ENCODE measurements at regions not wholly inside any gene's neighbourhood (a gene's known extent, or its start where the extent isn't known, plus 50 kb on each side); places are given as distances from the start of the nearest gene placed in this dataset.

DNA sequence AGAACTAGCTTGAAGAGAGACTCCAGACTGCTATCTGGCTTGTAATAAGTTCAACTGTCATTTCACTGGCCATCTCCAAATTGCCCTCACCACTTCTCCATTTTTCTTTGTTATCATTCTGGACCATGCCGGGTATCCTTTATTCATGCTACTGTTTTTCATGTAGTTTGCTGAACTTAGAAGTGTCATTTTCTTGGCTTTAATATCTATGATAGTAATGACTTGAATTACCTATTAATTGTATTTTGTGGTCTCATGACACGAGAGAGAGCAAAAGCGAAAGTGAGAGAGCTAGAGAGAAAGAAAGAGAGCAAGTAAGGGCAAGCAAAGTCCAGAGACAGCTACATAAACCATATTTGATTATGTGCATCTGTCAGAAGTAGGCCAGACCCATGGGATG lies 184.9 kb upstream of the ATP1B1 start:
- no peak for DNase-seq

DNA sequence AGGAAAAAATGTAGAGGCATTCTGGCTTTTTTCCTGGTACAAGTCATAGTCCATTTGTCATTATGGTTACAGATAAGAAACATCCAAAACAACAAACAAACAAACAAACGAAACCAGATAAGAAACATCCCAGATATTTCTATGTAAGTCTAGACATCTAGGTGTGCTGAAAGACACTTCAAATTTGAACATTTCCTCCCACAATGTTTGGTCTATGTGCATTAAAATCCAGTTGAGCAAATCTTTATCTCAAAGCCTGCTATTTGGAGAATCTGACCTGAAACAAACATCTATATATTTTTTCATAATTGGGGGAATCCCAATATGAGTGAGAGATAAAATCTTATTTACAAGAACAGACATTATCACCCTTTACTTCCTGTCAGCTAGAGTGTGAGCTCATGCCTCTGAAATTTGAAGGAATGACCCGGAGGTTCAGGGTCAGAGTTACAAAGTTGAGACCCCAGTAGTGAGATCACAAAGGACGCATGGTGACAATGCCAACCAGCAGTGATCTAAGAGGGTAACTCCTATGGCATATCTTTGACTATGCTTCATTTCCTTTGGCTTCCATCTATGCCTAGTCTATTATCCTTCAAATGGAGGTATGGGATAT lies 182.9 kb upstream of the ATP1B1 start:
- no peak for DNase-seq

DNA sequence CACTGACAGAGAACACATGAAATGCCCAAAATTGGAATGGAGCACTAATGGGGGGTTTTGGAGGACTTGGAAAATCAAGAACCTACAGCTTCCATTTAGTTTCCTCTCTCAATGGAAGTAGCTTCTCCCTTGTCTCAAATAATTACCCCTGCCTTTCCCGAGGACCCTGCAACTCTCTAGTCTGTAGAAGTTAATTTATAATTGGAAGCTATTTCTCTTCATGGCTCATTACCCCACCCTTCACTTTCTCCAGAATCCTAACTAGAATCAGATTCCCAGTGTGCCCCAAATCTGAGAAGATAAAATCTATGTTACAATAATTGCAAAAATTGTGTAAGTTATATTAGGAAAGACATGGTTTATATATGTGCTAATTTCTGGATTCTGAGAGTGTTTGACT lies 181.5 kb upstream of the ATP1B1 start:
- no peak for DNase-seq

DNA sequence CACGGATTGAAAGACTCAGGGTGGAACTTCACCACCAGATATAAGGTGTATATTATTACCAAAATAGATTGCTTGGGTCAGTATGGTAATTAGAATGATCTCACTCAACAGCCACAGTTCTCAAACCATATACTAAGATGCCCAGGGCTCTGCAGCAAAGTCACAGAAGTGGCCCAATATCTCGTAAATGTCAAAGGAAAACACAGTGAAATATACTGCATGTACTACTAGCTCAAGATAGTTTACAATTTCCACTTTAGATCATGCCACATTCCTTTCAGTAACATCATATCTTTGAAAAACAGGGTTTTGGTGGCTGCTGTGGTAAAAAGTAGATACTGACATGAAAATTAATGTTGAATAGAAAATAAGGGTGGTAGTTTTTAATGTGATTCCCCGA lies 180.3 kb upstream of the ATP1B1 start:
- DNase-seq: no peak

DNA sequence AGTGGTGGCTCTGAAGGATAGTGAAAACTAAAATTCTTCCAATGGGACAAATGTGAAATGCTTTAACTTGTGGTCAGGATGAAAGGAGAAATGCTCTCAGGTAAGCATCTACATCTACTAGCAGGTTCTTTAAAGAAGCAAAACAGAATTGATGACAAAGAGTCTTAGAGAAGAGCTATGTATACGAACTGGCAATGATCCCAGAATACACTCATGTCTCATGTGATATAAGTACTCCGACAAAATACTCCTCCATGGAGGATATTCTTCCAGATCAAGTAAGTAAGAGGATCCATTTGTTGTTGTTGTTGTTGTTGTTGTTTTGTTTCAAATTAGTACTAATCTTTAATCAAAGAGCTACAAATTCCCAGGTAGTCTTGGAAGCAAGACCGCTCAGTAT lies 174.0 kb upstream of the ATP1B1 start:
- DNase-seq: no peak

DNA sequence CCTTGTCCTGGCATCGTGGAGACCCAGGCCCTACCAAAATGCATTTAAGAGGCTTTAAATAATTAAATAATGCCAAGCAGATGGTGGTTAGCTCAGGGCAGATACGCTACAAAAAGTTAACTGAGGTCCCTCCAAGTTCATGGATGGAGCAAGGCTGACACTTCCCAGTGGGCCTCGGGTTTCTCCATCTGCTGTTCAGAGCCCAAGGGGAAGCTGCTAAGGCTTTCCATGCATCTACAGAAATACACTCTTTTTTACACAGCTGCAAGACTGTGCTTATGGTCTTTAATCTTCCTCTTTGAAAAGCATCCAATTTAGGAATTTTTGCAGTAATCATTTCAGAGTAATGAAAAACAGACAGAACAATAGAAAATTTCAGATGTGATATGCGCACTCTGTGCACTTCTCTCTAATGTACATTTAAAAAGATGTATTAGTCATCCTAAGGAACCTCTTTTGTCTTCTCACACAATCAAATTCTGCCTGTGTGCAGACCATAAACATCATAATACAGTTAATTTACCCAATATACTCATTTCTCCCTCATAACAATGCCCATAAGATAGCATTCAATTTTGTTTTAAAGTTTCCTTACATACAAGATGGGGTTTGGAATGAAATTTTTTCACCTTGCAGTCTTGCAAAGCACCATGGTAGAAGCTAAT lies 173.2 kb upstream of the ATP1B1 start:
- DNase-seq: no peak

DNA sequence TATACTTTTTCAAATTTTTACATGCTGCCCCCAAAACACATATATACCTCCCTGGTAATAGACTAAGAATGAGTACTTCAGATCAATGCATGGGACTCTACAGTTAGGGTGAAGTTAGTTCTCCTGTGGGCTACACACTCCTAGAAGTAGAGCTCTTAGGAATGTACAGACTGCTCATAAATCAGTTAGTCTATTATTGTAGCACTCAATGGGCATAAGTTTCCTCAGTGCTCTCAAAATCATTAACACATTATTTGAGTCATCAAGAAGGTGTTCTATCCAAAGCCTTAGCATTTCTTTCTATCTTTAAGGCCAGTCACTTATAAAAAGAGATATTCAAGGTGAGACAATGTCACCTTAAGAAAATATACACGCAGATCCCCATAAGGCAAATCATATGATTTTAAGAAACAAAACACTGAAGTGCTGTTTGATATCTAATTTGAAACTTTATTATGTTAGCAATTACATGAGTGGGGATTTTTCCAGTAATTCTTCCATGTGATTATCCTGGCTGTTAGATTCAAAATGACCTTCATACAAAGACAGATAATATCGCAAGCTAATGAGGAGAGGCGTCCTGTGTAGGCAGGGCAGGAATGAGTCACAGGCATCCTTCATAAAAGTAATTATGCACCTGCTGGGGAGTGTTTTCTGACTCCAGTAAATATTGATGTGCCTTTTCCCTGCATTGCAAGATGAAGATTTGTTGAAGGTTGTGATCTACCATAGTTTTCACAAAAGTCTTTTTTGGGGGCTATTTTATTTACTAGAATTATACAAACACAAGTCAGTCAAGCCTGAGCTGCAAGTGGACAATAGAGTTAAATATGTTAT lies 167.2 kb upstream of the ATP1B1 start:
- DNase-seq: no peak

DNA sequence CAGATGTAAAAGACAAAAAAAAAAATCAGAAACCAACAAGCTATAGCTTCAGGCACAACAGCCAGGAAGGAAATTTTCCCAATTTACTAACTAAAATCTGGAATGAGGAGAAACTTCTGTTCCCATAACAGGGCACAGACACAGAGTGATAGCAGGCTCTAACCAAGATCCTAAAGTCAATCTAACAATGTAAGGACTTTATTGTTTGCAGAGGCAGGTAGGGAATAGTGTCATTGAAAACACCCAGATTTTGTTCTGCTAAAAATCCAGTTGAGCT lies 166.6 kb upstream of the ATP1B1 start:
- no peak for DNase-seq

DNA sequence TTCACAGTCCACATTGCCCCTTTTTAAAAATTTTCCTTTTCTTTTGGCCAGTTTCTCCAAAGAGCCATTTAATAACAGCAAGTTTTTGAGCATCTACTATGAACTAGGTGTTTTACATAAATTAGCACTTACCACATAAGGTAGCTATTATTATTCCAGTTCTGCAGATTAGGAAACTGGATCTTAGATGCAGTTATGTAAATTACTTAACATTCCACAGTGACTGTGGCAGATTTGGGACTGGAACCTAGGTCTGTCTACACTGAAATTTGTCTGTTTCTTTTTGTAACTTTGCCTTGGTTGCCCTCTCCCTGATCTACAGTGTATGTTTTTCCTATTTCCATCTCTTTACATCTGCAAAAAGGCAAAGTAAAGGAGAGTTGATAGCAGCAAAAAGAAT lies 164.8 kb upstream of the ATP1B1 start:
- no peak for DNase-seq

DNA sequence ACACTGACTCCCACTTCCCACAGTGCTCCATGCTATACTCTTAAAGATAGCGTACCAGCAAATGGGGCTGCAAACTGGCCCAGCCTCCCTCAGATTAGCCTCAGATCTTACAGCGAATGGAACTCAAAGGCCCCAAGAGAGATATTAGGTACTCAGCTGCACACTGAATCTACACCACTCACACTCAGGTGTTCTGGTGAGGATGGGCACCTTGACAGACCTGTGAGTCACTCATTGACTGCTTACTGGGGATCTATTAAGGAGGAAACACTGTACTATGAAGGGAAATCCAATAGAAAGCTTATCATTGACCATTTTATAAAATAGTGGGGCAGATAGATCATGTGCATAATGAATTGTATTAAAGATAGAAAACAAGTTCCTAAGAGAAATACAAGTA lies 164.3 kb upstream of the ATP1B1 start:
- DNase-seq: no peak

DNA sequence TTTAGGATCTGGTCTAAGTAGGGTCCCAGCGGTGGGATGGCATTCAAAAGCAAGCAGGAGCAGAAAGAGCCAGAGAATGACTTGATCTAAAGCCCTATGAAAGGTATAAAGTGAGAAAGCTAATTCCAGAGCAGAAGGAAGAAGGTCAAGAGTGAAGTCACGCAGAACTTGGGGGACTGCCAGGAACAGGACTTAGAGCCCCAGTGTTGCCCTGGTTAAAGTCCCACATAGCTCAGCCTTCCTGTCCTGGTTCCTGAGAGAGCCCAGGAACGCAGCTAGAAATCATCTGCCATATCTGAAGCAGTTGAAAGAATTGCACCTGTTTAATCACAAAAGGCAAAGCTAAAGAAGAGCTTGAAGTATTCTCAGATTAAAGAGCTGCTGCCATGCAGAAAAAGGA lies 160.6 kb upstream of the ATP1B1 start:
- DNase-seq: peak; percentile 5

DNA sequence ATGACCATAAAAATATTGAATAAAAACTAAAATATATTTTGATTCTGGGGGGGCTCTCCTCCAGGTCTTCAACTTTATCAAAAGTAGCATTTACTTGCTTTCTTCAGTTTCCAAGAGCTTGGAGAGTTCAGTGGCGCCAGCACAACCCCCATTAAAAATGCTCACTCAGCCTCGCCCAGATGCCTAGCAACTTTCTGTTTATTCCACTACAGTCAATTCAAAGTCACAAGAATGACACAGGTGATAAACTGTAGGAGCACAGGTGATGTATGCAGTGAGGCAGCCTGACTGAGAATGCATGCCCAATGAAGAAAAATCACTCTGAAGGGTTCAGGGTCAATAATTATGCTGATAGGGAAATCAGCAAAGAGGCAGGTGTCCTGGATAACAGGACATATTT lies 159.4 kb upstream of the ATP1B1 start:
- DNase-seq: no peak

DNA sequence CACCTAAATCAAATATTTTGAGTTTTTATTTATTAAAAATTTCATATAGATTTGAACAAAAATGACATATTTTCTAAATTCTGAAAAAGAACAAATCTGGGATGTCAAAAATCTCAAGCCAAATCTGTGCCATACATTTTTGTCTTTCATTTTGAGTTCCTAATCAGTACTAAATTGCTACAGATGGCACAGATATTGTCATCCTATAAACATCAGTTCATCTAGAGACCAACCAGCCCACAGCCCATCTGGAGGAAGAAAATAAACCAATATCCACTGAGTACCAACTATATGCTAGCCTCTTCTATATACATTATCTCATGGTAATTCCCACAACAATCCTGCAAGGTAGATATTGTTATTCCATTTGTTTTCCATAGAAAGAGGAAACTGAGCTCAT lies 156.8 kb upstream of the ATP1B1 start:
- DNase-seq: no peak

DNA sequence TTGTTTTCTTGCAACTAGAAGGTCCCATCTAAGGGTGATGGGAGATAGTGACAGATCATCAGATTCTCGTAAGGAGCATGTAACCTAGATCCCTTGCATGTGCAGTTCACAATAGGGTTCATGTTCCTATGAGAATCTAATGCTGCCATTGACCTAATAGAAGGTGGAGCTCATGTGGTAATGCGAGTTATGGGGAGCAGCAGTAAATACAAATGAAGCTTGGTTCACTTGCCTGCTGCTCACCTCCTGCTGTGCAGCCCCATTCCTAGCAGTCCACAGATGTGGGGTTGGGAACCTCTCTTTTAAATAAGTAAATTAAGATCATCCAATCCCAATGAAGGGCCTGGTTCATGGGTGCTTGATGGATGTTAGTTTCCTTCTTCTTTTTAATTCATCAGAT lies 148.7 kb upstream of the ATP1B1 start:
- no peak for DNase-seq

DNA sequence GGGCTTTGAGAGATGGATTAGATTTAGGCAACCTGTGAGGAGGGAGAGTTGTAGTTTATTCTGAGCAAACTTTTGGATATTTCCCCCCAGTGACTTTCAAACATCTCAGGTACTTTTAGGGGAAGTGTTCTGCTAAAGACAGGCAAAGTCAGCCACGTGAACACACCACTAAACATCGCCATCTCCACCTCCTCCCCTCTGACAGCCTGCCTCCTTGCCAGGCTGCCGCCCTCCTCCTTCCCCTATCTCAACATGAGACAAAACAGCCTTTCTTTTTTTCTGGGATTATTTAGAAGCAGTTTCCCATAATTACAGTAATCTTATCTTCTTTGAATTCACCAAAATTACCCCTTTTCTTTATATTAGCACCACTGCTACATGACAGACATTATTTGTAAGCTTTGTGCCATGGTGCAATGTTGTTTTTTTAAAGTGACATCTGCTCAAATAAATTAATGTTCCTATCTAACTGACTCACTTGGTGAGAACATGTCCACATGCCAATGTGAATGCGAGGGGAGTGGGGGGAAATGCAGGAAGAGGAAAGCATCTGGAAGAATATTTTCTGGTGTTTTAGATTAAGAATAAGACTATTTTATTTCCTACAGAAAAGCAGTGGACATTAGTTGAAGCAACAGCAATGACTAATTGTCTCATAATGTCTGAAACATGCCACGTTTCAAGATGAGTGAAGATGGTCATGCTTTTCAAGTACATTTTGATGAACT lies 147.8 kb upstream of the ATP1B1 start:
- no peak for DNase-seq

DNA sequence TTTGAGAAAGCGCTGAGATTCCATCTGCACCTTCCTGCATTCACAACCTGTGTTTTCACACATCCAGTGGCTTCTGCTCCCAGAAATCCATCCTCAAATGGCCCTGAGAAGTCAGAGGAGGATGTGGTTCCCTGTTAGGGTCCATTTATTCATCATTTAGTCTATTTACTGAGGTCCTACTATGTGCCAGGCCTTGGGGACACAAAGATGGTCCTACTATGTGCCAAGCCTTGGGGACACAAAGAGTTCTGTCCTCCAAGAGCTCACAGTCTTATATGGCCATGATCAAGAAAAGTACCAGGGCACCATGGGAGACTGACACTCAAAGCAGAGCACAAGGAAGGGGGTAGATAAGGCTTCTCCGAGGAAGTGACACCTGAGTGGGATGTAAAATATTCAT lies 147.1 kb upstream of the ATP1B1 start:
- DNase-seq: no peak

DNA sequence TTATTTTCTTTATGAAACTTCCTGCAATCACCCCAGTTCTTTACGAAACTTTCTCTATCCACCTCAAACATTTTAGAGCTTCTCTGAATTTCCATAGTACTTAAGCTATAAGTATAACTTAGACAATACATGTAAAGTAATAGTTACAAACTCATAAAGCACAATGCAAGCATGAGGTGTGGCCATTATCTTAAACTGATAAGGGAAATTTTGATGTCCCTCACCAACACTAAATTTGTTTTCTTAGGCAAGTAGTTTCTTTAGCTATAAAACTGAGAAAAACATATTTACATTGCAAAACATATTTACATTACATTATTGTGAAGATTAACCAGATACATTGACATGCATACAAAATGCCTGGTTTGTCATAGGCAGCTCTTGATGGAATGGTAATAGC lies 146.4 kb upstream of the ATP1B1 start:
- no peak for DNase-seq

DNA sequence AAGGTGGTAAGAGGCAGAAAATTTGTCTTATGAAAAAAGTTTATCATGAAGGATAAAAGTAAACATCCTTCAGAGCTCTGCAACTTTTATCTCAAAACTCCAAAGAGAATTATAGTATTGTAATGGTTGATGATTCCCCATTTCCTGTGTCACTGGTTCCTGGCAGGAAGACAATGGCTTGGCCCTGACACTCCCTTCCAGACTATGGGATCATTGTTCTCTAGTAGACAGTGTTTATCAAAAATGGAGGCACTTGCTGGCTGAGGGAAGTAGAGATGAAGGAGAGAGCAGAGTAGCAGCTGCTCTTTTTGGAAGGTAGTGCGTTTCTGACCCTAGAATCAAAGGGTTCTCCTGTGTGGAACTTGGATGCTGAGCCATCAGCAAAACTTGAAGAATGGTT lies 145.9 kb upstream of the ATP1B1 start:
- no peak for DNase-seq

DNA sequence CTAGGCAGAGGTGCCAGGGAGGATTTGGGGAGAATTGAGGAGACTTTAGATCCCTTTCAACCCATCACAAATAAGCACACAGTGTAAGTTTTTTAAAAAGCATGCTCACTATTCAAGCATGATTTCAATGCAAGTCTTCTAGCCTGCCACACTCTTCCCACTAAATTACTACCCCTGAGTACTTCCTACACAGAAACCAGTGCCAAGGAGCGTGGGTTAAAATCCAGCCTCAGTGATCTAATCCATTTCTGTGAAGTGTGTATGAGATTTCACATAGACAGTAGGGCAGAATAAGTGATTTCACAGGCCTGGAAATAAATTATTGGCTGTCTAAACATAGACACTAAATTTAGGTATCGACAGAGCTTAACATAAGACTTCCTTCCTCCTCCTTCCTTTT lies 142.9 kb upstream of the ATP1B1 start:
- DNase-seq: no peak

DNA sequence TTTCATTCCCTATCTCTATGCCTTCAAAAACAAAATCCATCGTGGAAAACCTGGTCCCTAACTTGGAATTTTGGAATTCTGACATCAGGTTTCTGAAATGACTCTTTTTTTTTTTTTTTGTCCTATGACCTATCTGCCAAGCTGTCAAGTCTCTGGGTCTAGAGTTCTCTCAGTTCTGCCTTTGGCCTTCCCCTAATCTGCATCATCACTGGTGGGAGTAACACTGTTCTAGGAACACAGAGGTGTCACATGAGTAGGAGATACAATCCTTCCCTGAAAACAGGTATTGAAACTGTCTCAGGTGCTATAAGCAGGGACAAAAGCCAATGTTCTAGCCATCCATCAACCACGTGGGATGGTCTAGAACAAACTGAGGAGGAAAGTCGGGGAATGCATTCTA lies 142.0 kb upstream of the ATP1B1 start:
- no peak for DNase-seq

DNA sequence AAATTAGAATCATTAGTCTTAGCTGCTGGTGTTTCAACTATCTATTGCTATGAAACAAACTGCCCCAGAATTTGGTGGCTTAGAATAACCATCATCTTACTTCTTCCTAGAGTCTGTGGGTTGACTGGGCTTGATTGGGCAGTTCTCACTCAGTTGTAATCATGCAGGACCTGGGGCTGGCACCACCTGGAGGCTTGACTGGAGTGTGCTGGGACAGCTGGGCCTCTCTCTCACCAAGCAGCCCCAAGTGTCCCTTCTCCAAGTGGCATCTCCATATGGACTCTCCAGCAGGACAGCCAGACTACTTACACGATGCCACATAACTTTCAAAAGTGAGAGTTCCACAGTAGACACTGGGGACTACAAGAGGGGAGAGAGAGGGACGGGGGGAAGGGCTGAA lies 140.3 kb upstream of the ATP1B1 start:
- DNase-seq: no peak

DNA sequence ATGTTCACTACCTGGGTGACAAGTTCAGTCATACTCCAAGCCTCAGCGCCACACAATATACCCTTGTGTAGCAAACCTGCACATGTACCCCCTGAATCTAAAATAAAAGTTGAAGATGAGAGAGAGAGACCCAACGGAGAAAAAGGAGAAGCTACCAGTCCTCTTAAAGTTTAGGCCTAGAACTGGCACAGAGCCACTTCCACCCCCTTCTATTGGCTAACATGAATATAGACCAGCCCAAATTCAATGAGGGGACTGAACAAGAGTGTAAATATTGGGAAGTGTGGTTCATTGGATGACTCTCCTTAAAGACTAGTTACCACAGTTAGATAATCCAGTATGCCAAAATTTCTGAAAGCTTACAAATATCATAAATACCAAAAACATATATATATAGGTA lies 139.9 kb upstream of the ATP1B1 start:
- no peak for DNase-seq

DNA sequence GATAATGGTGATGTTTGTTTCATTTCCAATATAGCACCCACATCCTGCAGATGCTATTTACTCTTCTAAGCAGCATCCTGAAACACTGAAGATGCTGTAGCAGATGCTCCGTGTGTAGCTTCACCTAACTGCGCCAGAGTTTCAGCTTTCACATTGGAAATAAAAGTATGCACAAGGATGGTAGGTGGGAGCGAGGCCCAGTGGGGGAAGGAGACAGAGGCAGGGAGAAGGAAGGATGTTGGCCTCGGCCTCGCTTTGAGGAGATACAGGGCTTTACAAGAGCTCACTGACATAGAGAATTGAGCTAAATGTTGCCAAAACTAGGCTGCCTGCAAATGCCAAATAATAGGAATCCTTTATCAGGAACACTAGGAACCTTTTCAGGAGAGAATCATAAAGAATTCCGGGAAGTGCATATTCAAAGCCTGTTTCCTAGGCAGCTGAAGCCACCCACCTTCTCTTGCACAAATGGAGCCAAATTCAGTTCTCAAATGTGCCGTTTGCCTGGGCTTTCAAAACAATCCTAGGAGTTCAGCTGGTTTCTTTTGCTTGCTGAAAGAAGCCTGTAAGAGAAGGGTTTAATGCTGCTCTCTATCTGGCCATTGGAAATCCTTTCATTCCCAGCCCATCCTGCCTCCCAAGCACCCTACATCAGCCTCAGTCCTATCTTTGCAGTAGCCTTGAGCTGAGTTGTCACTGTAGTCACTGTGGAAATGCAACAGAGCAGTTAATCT lies 135.4 kb upstream of the ATP1B1 start:
- DNase-seq: no peak
